Testis (tissue), 2 donors: ENCODE measurements at regions not wholly inside any gene's neighbourhood (a gene's known extent, or its start where the extent isn't known, plus 50 kb on each side); places are given as distances from the start of the nearest gene placed in this dataset.

Source experiments
- CTCF ChIP-seq, 3 experiments: fragments of 450-650 bp in 2 of 3; fragments of 200-600 bp in 1 of 3; sonication (generic) in 1 of 3; IDR thresholded peaks; one replicate each; pipeline ENCODE4 v1.5.1; 2016 to 2019; ENCODE audit warnings: antibody characterized with exemption in 3 of 3, mild to moderate bottlenecking in 2 of 3, moderate library complexity in 1 of 3
- POLR2A ChIP-seq: fragments of 450-650 bp; IDR thresholded peaks from one replicate; pipeline ENCODE4 v1.6.1; 2017; ENCODE audit warnings: antibody characterized with exemption, mild to moderate bottlenecking, moderate library complexity

DNA sequence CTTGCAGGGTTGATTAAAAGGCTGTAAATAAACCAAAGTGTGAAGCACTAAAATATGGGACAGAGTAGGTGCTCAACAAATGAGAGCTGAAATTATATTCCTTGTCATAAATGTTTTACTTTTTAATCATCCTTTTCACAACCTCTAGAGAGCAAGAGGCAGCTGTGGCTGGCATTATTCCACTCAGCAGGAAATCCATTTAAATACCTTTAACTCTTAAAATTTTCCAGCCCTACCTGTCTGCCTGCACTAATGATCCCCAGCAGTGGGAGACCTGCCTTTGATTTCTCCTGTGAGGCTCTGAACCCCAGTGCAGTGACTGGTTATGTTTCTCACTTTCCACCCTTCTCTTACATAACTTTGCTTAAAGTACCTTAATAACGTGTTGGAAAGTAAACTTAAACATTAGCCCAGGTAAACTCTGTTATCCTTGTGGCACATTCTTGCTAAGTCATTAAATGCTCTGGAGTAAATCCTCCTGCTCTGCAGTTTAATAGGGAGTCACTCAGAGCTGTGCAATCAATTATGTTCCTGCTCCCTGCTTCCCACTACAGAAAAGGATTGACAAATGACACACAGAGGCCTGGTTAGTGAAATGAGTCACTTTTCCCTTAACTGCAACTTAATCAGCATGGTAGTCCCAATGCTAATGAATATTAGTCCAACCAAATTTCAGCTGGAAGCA is 755.7 kb upstream of the USP15 start:
- TF ChIP-seq CTCF (IDR thresholded peaks at IDR 0.05) (no peak), POLR2A (no peak)
